Naive thymus-derived CD8-positive, alpha-beta T cell (primary cell): ENCODE measurements at regions not wholly inside any gene's neighbourhood (a gene's known extent, or its start where the extent isn't known, plus 50 kb on each side); places are given as distances from the start of the nearest gene placed in this dataset.

ENCODE experiments used
- ATAC-seq, 2 donors: fragments of 150-1000 bp; cut with Tn5 transposase in 1 of 2; sonication (Bioruptor Pico), chemical (Tn5 transposase) in 1 of 2; 1 replicate in 1 of 2; 2 replicates in 1 of 2; pipeline ENCODE4 v1.10.0; 2021; ENCODE audit warnings: mild to moderate bottlenecking in 2 of 2, moderate library complexity in 2 of 2
- POLR2A ChIA-PET: fragments of 350-600 bp; sonication (Branson Sonifier 250); formaldehyde crosslinking; loops from one replicate; lab custom pipeline; 2021; ENCODE audit warnings: antibody characterized with exemption; lab: Charles Lee
- DNase-seq, 10 donors: peaks; one replicate each; pipeline versions ENCODE4 v3.0.0 to v3.0.0-alpha.2; 2020 to 2022
- H3K27ac Mint-ChIP-seq, 10 donors: one replicate each; pipeline ENCODE4 v1.8.0; 2020 to 2022; ENCODE audit warnings: mild to moderate bottlenecking in 10 of 10, mixed read lengths in 10 of 10, moderate library complexity in 4 of 10, inconsistent platforms in 1 of 10
- H3K27me3 Mint-ChIP-seq, 5 donors: one replicate each; pipeline ENCODE4 v1.8.0; 2021 to 2022; ENCODE audit warnings: mixed read lengths in 5 of 5
- H3K36me3 Mint-ChIP-seq, 3 donors: one replicate each; pipeline ENCODE4 v1.8.0; 2020 to 2022; ENCODE audit warnings: mixed read lengths in 3 of 3, mild to moderate bottlenecking in 2 of 3, inconsistent platforms in 1 of 3
- H3K4me1 Mint-ChIP-seq, 4 donors: one replicate each; pipeline ENCODE4 v1.8.0; 2021 to 2022; ENCODE audit warnings: mixed read lengths in 4 of 4
- H3K4me3 Mint-ChIP-seq, 10 donors: one replicate each; pipeline ENCODE4 v1.8.0; 2020 to 2022; ENCODE audit warnings: mild to moderate bottlenecking in 10 of 10, mixed read lengths in 10 of 10, moderate library complexity in 6 of 10, inconsistent platforms in 1 of 10
- H3K9me3 Mint-ChIP-seq, 9 donors: one replicate each; pipeline ENCODE4 v1.8.0; 2020 to 2022; ENCODE audit warnings: mixed read lengths in 9 of 9, mild to moderate bottlenecking in 3 of 9, inconsistent platforms in 1 of 9, moderate library complexity in 1 of 9

- ATAC-seq: no peak
- H3K27ac Mint-ChIP-seq: no peak overlapping the region
- H3K27me3 Mint-ChIP-seq: peaks cover 9 to 41% (median 37%) of the 10 kb centered on the region in 5 donors
- no peak for DNase-seq
- H3K9me3 Mint-ChIP-seq: peaks cover 0 to 7% (median 0%) of the 10 kb centered on the region in 9 donors
- no peaks in the 10 kb centered on the region for H3K4me1 Mint-ChIP-seq
- POLR2A ChIA-PET: no interaction called here
- H3K4me3 Mint-ChIP-seq: no peak overlapping the region
- peaks cover 0 to 9% (median 3%) of the 10 kb centered on the region in 3 donors for H3K36me3 Mint-ChIP-seq
These were observed 312.4 kb downstream of the MTX2 start for GRCh38 chr2:176581557-176582165.

GRCh38 chr2:176582176-176582575, 312.9 kb downstream of the MTX2 start:
- peaks cover 0 to 7% (median 0%) of the 10 kb centered on the region in 9 donors for H3K9me3 Mint-ChIP-seq
- no peak for ATAC-seq
- H3K27ac Mint-ChIP-seq: no peak overlapping the region
- no peak for DNase-seq
- POLR2A ChIA-PET: no interaction called here
- no peaks in the 10 kb centered on the region for H3K4me1 Mint-ChIP-seq
- H3K4me3 Mint-ChIP-seq: no peak overlapping the region
- H3K36me3 Mint-ChIP-seq: peaks cover 0 to 9% (median 3%) of the 10 kb centered on the region in 3 donors
- H3K27me3 Mint-ChIP-seq: peaks cover 13 to 46% (median 35%) of the 10 kb centered on the region in 5 donors

GRCh38 chr2:176582990-176583481, 313.8 kb downstream of the MTX2 start:
- peaks cover 0 to 9% (median 3%) of the 10 kb centered on the region in 3 donors for H3K36me3 Mint-ChIP-seq
- no peak for DNase-seq
- H3K4me1 Mint-ChIP-seq: no peaks in the 10 kb centered on the region
- peaks cover 0 to 7% (median 0%) of the 10 kb centered on the region in 9 donors for H3K9me3 Mint-ChIP-seq
- H3K4me3 Mint-ChIP-seq: no peak overlapping the region
- no peak overlapping the region for H3K27ac Mint-ChIP-seq
- peaks cover 13 to 50% (median 30%) of the 10 kb centered on the region in 5 donors for H3K27me3 Mint-ChIP-seq
- POLR2A ChIA-PET: interaction anchor here (0.7 kb wide), 1 partner anchor 49 kb away, joined by 3 read pairs; no protein-coding TSS in a partner anchor
- no peak for ATAC-seq

GRCh38 chr2:176583607-176584006, 314.4 kb downstream of the MTX2 start:
- Mint-ChIP-seq H3K27me3 (peaks cover 13 to 50% (median 28%) of the 10 kb centered on the region in 5 donors), H3K4me1 (no peaks in the 10 kb centered on the region), H3K27ac (no peak overlapping the region), H3K9me3 (peaks cover 0 to 2% (median 0%) of the 10 kb centered on the region in 9 donors), H3K4me3 (no peak overlapping the region), H3K36me3 (peaks cover 0 to 7% (median 1%) of the 10 kb centered on the region in 3 donors)
- POLR2A ChIA-PET: interaction anchor here (0.7 kb wide), 1 partner anchor 50 kb away, joined by 3 read pairs; no protein-coding TSS in a partner anchor
- no peak for DNase-seq
- ATAC-seq: no peak

- H3K27ac Mint-ChIP-seq: no peak overlapping the region
- no peak overlapping the region for H3K4me3 Mint-ChIP-seq
- DNase-seq: no peak
- H3K36me3 Mint-ChIP-seq: no peaks in the 10 kb centered on the region
- H3K9me3 Mint-ChIP-seq: no peaks in the 10 kb centered on the region
- H3K27me3 Mint-ChIP-seq: peaks cover 8 to 42% (median 23%) of the 10 kb centered on the region in 5 donors
- no peaks in the 10 kb centered on the region for H3K4me1 Mint-ChIP-seq
- POLR2A ChIA-PET: no interaction called here
- no peak for ATAC-seq
These were observed 315.1 kb downstream of the MTX2 start for GRCh38 chr2:176584333-176584732.

- Mint-ChIP-seq H3K4me3 (no peak overlapping the region), H3K36me3 (no peaks in the 10 kb centered on the region), H3K9me3 (no peaks in the 10 kb centered on the region), H3K27me3 (peaks cover 10 to 33% (median 20%) of the 10 kb centered on the region in 5 donors), H3K4me1 (no peaks in the 10 kb centered on the region), H3K27ac (no peak overlapping the region)
- DNase-seq (no peak), ATAC-seq (no peak)
- POLR2A ChIA-PET: no interaction called here
These were observed 316.0 kb downstream of the MTX2 start for GRCh38 chr2:176585291-176585690.

GRCh38 chr2:176585791-176586190, 316.5 kb downstream of the MTX2 start:
- no peaks in the 10 kb centered on the region for H3K9me3 Mint-ChIP-seq
- peaks cover 10 to 33% (median 20%) of the 10 kb centered on the region in 5 donors for H3K27me3 Mint-ChIP-seq
- H3K27ac Mint-ChIP-seq: no peak overlapping the region
- POLR2A ChIA-PET: interaction anchor here (0.7 kb wide), 1 partner anchor 1015 kb away, joined by 3 read pairs; no protein-coding TSS in a partner anchor
- no peak overlapping the region for H3K4me3 Mint-ChIP-seq
- ATAC-seq: no peak
- H3K4me1 Mint-ChIP-seq: no peaks in the 10 kb centered on the region
- no peak for DNase-seq
- no peaks in the 10 kb centered on the region for H3K36me3 Mint-ChIP-seq

GRCh38 chr2:176589287-176589686, 320.0 kb downstream of the MTX2 start:
- H3K36me3 Mint-ChIP-seq: no peaks in the 10 kb centered on the region
- POLR2A ChIA-PET: no interaction called here
- no peak overlapping the region for H3K4me3 Mint-ChIP-seq
- H3K9me3 Mint-ChIP-seq: no peaks in the 10 kb centered on the region
- H3K27ac Mint-ChIP-seq: no peak overlapping the region
- no peaks in the 10 kb centered on the region for H3K4me1 Mint-ChIP-seq
- peaks cover 10 to 61% (median 20%) of the 10 kb centered on the region in 5 donors for H3K27me3 Mint-ChIP-seq
- no peak for ATAC-seq
- DNase-seq: no peak

- no peak for DNase-seq
- Mint-ChIP-seq H3K27ac (no peak overlapping the region), H3K9me3 (no peaks in the 10 kb centered on the region), H3K4me3 (no peak overlapping the region), H3K4me1 (no peaks in the 10 kb centered on the region), H3K36me3 (no peaks in the 10 kb centered on the region), H3K27me3 (peaks cover 8 to 61% (median 21%) of the 10 kb centered on the region in 5 donors)
- POLR2A ChIA-PET: no interaction called here
- ATAC-seq: no peak
These were observed 320.7 kb downstream of the MTX2 start for GRCh38 chr2:176589825-176590440.

- H3K4me3 Mint-ChIP-seq: no peak overlapping the region
- H3K27ac Mint-ChIP-seq: no peak overlapping the region
- no peaks in the 10 kb centered on the region for H3K4me1 Mint-ChIP-seq
- H3K27me3 Mint-ChIP-seq: peaks cover 8 to 50% (median 18%) of the 10 kb centered on the region in 5 donors
- no peaks in the 10 kb centered on the region for H3K9me3 Mint-ChIP-seq
- DNase-seq: no peak
- ATAC-seq: no peak
- H3K36me3 Mint-ChIP-seq: no peaks in the 10 kb centered on the region
- POLR2A ChIA-PET: no interaction called here
These were observed 323.0 kb downstream of the MTX2 start for GRCh38 chr2:176592216-176592615.

GRCh38 chr2:176595986-176596385, 326.7 kb downstream of the MTX2 start:
- POLR2A ChIA-PET: no interaction called here
- Mint-ChIP-seq H3K9me3 (no peaks in the 10 kb centered on the region), H3K4me1 (no peaks in the 10 kb centered on the region), H3K36me3 (no peaks in the 10 kb centered on the region), H3K27me3 (peaks cover 10 to 56% (median 28%) of the 10 kb centered on the region in 5 donors), H3K27ac (no peak overlapping the region), H3K4me3 (no peak overlapping the region)
- DNase-seq (no peak), ATAC-seq (no peak)

- Mint-ChIP-seq H3K4me1 (no peaks in the 10 kb centered on the region), H3K36me3 (no peaks in the 10 kb centered on the region), H3K4me3 (no peak overlapping the region), H3K27ac (no peak overlapping the region), H3K9me3 (no peaks in the 10 kb centered on the region), H3K27me3 (peaks cover 12 to 58% (median 29%) of the 10 kb centered on the region in 5 donors)
- DNase-seq (no peak), ATAC-seq (no peak)
- POLR2A ChIA-PET: no interaction called here
These were observed 328.7 kb downstream of the MTX2 start for GRCh38 chr2:176597916-176598315.

- Mint-ChIP-seq H3K4me1 (no peaks in the 10 kb centered on the region), H3K27me3 (peaks cover 13 to 54% (median 27%) of the 10 kb centered on the region in 5 donors), H3K36me3 (no peaks in the 10 kb centered on the region), H3K4me3 (no peak overlapping the region), H3K27ac (no peak overlapping the region), H3K9me3 (no peaks in the 10 kb centered on the region)
- POLR2A ChIA-PET: no interaction called here
- DNase-seq (no peak), ATAC-seq (no peak)
These were observed 329.1 kb downstream of the MTX2 start for GRCh38 chr2:176598351-176598750.
